Activated naive CD4-positive, alpha-beta T cell treated with anti-CD3 and anti-CD28 coated beads, Interleukin-2, amount 50 U/mL, for 72 hours (primary cell): ENCODE measurements at regions not wholly inside any gene's neighbourhood (a gene's known extent, or its start where the extent isn't known, plus 50 kb on each side); places are given as distances from the start of the nearest gene placed in this dataset.
"Not testable (repeated sequence)": the region's sequence is repeated elsewhere in the genome, so short reads cannot be mapped to it uniquely, and the experiment has no call there.

ENCODE experiments used
- ATAC-seq, 2 donors: fragments of 150-1000 bp; cut with Tn5 transposase; 2 replicates each; pipeline ENCODE4 v1.10.0; 2021; ENCODE audit warnings: mild to moderate bottlenecking in 2 of 2, moderate library complexity in 2 of 2
- DNase-seq, 2 donors: peaks; one replicate each; pipeline ENCODE4 v3.0.0; 2021 to 2022; ENCODE audit warnings: low spot score in 2 of 2
- H3K27ac Mint-ChIP-seq, 2 donors: one replicate each; pipeline ENCODE4 v1.8.0; 2022; ENCODE audit warnings: mild to moderate bottlenecking in 2 of 2, mixed read lengths in 2 of 2
- H3K36me3 Mint-ChIP-seq, 2 donors: one replicate each; pipeline ENCODE4 v1.8.0; 2022; ENCODE audit warnings: mixed read lengths in 2 of 2
- H3K9me3 Mint-ChIP-seq, 2 donors: one replicate each; pipeline ENCODE4 v1.8.0; 2022; ENCODE audit warnings: mixed read lengths in 2 of 2

- Mint-ChIP-seq H3K27ac (peak overlapping the region in 1 of 2 donors; percentile 55), H3K36me3 (peaks cover 5 to 17% of the 10 kb centered on the region in 2 donors), H3K9me3 (no peaks in the 10 kb centered on the region)
- ATAC-seq (no peak), DNase-seq (no peak)
These were observed 75.1 kb downstream of the HAUS1 start for GRCh38 chr18:46179306-46179705.

DNA sequence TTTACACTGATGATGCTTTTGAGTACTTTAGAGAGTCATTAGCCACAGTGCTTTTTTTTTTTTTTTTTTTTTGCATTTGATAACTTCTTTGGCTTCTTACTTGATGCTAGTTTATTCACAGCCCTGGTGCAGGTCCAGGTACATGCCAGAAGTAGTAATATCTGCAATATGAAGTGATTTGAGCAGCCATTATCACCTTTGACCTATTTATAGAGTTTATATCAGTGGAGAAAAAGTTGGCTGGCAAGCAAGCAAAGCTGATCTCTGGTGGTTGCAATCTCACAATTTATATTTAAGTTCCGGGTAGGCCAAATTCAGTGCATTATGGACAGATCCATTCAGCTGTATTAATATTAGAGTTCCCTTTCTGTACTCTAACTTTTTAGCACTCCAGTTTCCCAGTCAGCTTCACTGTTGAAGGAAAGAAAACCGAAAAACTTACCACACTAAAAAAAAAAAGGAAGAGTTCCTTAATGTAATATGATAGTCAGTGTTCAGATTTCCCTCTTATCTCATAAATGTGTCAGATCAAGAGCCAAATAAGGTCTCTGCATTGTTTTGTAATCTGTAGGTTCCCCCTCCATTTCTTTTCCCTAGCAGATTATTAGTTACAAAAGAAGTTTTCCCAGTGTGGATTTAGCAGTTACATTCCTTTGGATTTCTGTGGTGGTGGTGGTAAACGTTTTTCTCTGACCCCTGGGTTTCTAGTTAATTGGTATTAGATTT lies 78.6 kb downstream of the HAUS1 start:
- DNase-seq (no peak), ATAC-seq (no peak)
- Mint-ChIP-seq H3K27ac (peak overlapping the region; percentile 3 to 39), H3K9me3 (no peaks in the 10 kb centered on the region), H3K36me3 (peaks cover 0 to 9% of the 10 kb centered on the region in 2 donors)

GRCh38 chr18:46184296-46184695 lies 80.1 kb downstream of the HAUS1 start:
- not testable (repeated sequence) for ATAC-seq, DNase-seq, H3K36me3 Mint-ChIP-seq, H3K9me3 Mint-ChIP-seq
- peak overlapping the region in 1 of 2 donors; percentile 14 for H3K27ac Mint-ChIP-seq

- ATAC-seq (no peak), DNase-seq (no peak)
- Mint-ChIP-seq H3K27ac (no peak overlapping the region), H3K36me3 (no peaks in the 10 kb centered on the region), H3K9me3 (no peaks in the 10 kb centered on the region)
These were observed 80.5 kb downstream of the HAUS1 start for GRCh38 chr18:46184727-46185126.

DNA sequence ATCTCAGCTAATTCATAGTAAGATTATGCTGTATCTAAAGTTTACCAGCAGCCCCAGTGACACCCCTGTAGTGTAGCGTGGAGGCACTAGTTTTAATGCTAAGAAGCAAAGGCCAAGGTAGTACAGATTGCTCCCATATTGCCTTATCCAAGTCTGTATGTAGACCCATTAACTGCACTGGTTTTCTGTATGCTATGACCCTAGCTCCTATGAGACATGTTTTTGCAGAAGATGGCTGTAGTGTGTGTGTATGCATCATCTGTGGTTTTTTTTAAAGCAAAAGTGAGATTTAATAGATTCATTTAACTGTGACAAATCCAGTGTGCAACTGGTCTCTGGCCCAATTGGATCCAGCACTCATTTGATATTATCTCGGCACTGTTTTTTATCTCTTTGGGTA lies 86.5 kb downstream of the HAUS1 start:
- ATAC-seq (peak; percentile 50 to 54), DNase-seq (no peak)
- H3K9me3 Mint-ChIP-seq, result no peaks in the 10 kb centered on the region
- H3K27ac Mint-ChIP-seq, result no peak overlapping the region
- H3K36me3 Mint-ChIP-seq, result peaks cover 0 to 7% of the 10 kb centered on the region in 2 donors

DNA sequence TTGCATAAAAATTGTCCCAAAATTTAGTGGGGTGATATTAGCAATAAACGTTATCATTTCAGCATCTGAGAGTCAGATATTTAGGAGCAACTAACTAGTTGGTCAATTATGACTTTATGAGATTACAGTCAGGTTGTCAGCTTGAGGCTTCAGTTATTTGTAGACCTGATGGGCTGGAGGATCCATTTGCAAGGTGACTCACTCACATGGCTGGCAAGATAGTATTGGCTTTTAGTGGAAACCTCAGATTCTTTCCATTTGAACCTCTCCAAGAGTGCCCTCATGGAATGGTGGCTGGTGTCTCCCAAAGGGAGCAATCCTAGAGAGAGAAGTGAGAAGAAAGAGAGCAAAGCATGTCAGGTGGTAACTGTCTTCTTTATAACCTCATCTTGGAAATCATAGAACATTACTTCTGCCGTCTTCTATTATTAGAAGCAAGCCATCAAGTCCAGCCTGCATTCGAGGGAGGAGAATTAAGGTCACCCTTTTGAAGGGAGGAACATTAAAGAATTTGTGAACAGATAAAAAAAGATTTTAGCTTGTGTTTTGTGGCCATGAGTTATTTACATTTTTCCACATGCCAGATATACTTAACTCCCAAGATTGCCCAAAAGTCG lies 92.5 kb downstream of the HAUS1 start:
- DNase-seq (no peak), ATAC-seq (no peak)
- Mint-ChIP-seq H3K9me3 (no peaks in the 10 kb centered on the region), H3K27ac (no peak overlapping the region), H3K36me3 (peaks cover 4 to 6% of the 10 kb centered on the region in 2 donors)

- Mint-ChIP-seq H3K9me3 (no peaks in the 10 kb centered on the region), H3K27ac (peak overlapping the region in 1 of 2 donors; percentile 43), H3K36me3 (peaks cover 4 to 10% of the 10 kb centered on the region in 2 donors)
- peak in 1 of 2 donors; percentile 62 for ATAC-seq
- DNase-seq, result no peak
These were observed 95.4 kb downstream of the HAUS1 start for GRCh38 chr18:46199515-46200147.

DNA sequence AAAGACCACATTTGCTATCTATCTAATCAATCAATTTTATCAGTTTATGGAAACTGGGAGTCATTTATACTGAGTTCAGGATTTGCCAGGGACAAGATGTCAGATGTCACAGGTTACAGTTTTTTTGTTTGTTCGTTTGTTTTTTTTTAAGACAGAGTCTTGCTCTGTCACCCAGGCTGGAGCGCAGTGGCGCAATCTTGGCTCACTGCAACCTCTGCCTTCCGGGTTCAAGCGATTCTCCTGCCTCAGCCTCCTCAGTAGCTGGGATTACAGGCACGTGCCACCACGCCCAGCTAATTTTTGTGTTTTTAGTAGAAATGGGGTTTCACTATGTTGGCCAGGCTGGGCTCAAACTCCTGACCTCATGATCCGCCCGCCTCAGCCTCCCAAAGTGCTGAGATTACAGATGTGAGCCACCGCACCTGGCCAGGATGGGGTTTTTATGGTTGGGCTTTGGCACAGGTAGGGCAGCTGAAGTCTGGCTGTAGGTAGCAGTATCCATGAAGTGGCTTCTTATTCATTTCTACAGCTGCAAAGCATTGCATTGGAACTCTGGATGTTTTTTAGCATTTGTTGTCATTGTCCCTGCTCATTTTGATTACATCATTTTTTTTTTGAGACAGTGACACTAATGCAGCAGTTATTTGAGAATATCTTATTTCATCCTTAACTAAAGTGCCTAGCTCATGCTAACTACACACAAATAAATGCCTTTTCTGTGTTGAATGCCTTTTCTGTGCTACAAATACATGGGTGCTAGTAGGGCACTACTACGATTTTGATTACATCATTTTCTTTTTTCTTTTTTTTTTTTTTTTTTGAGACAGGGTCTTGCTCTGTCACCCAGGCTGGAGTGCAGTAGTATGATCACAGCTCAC lies 96.2 kb downstream of the HAUS1 start:
- DNase-seq, H3K36me3 Mint-ChIP-seq, ATAC-seq, H3K9me3 Mint-ChIP-seq: not testable (repeated sequence)
- peak overlapping the region; percentile 43 to 50 for H3K27ac Mint-ChIP-seq

DNA sequence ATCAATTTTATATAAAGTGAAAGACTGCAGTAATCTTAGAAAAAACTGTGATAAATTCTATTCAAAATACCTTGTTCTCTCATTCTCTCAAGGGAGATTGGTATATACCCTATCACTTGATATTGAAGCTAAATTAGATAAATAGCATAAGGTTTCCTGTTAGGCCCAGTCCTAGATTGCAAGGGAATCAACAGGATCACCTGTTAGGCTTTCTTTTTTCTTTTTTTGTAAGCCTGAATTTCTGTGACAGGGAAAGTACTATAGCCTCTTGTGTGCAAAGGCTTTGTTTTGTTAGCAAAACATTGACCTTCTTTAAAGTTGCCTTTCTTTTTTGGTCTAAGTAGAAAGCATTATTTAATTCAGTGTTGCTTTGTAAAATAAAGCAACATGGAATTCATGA lies 100.0 kb downstream of the HAUS1 start:
- Mint-ChIP-seq H3K36me3 (peaks cover 4 to 14% of the 10 kb centered on the region in 2 donors), H3K27ac (no peak overlapping the region), H3K9me3 (no peaks in the 10 kb centered on the region)
- no peak for ATAC-seq
- DNase-seq, result no peak

DNA sequence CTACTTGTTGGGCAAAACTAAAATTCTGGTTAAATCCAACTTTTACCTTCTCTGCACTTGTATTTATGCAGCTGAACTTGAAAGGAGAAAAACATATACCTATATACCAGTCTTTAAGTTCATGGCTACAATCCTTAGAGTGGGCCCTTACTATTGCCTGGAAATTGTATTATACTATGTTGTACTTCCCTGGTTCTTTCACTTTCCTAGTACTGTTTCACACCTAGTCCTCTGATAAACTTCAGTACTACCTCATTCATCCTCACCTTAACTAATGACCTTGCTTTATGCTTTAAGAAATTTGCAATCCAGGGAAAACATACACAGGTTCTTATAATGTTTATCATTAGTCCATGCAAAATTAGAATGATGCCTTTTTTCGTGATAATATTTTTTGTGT lies 103.8 kb downstream of the HAUS1 start:
- ATAC-seq, result peak; percentile 41 to 55
- peaks cover 0 to 16% of the 10 kb centered on the region in 2 donors for H3K36me3 Mint-ChIP-seq
- peak overlapping the region in 1 of 2 donors; percentile 24 for H3K27ac Mint-ChIP-seq
- DNase-seq, result no peak
- H3K9me3 Mint-ChIP-seq, result peaks cover 5 to 8% of the 10 kb centered on the region in 2 donors

GRCh38 chr18:46209161-46209560 lies 105.0 kb downstream of the HAUS1 start:
- Mint-ChIP-seq H3K36me3 (peaks cover 0 to 16% of the 10 kb centered on the region in 2 donors), H3K27ac (no peak overlapping the region), H3K9me3 (peaks cover 5 to 8% of the 10 kb centered on the region in 2 donors)
- DNase-seq (no peak), ATAC-seq (no peak)

GRCh38 chr18:46211816-46212215 lies 107.6 kb downstream of the HAUS1 start:
- peak; percentile 66 to 70 for ATAC-seq
- no peak for DNase-seq
- Mint-ChIP-seq H3K9me3 (peaks cover 5 to 8% of the 10 kb centered on the region in 2 donors), H3K27ac (peak overlapping the region; percentile 72 to 92), H3K36me3 (peaks cover 10 to 21% of the 10 kb centered on the region in 2 donors)

GRCh38 chr18:46212398-46212797 lies 108.2 kb downstream of the HAUS1 start:
- ATAC-seq, result peak; percentile 65 to 70
- H3K27ac Mint-ChIP-seq, result peak overlapping the region; percentile 72 to 92
- no peak for DNase-seq

DNA sequence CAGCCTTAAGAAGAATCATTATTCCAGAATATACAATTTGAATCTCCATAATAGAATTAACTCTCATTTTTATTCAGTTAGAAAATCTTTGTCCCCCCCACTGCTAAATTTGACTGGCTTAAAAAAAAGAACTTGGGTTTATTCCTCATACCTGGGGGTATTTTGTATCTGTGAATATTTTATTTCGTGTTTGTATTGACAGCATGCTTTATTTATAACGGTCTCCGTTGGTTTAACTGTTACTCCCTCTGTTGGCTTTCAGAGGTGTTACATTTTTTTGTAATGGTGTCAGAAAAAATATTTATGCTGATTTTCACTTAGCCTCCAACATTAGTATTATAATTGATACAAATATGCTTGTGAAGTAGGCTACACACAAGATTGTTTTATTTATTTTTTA lies 109.1 kb downstream of the HAUS1 start:
- Mint-ChIP-seq H3K9me3 (peaks cover 5 to 8% of the 10 kb centered on the region in 2 donors), H3K27ac (no peak overlapping the region), H3K36me3 (peaks cover 14 to 26% of the 10 kb centered on the region in 2 donors)
- DNase-seq (no peak), ATAC-seq (no peak)

More at GRCh38 chr18:46212398-46212797, 108.2 kb downstream of the HAUS1 start:
- H3K36me3 Mint-ChIP-seq, result peaks cover 10 to 24% of the 10 kb centered on the region in 2 donors
- H3K9me3 Mint-ChIP-seq, result peaks cover 5 to 8% of the 10 kb centered on the region in 2 donors

- Mint-ChIP-seq H3K36me3 (peaks cover 18 to 36% of the 10 kb centered on the region in 2 donors), H3K9me3 (peaks cover 5 to 8% of the 10 kb centered on the region in 2 donors), H3K27ac (no peak overlapping the region)
- no peak for DNase-seq
- no peak for ATAC-seq
These were observed 110.2 kb downstream of the HAUS1 start for GRCh38 chr18:46214435-46214834.

DNA sequence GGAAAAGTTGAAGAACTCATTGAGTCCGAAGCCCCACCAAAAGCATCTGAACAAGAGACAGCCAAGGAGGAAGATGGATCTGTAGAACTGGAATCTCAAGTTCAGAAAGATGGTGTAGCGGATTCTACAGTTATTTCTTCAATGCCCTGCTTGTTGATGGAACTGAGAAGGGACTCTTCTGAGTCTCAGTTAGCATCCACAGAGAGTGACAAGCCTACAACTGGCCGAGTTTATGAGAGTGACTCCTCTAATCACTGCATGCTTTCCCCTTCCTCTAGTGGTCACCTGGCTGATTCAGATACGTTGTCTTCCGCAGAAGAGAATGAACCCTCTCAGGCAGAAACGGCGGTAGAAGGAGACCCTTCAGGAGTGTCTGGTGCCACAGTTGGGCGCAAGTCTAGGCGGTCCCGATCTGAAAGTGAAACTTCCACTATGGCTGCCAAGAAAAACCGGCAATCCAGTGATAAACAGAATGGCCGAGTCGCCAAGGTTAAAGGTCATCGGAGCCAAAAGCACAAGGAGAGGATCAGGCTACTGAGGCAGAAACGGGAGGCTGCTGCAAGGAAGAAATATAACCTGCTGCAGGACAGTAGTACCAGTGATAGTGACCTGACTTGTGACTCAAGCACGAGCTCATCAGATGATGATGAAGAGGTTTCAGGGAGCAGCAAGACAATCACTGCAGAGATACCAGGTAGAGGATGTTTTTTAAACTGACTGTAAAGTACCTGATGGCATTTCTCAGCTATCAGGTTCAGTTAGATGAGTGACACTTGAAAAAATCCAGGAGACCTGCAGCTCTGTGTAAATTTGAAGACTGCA lies 111.9 kb downstream of the HAUS1 start:
- no peak for DNase-seq
- Mint-ChIP-seq H3K27ac (no peak overlapping the region), H3K9me3 (peaks cover 0 to 4% of the 10 kb centered on the region in 2 donors), H3K36me3 (peaks cover 18 to 30% of the 10 kb centered on the region in 2 donors)
- peak in 1 of 2 donors; percentile 67 for ATAC-seq
